Heart left ventricle (tissue), 16 donors: ENCODE measurements at regions not wholly inside any gene's neighbourhood (a gene's known extent, or its start where the extent isn't known, plus 50 kb on each side); places are given as distances from the start of the nearest gene placed in this dataset.
A peak's percentile ranks its signal among the peaks of the same experiment; 100 is the strongest.

ENCODE experiments used
- ATAC-seq, 4 donors: fragments of 200-7000 bp; cut with Tn5 transposase; one replicate each; pipeline ENCODE4 v1.9.1; 2020 to 2022; ENCODE audit warnings: moderate library complexity in 4 of 4, mild to moderate bottlenecking in 3 of 4, moderate number of reproducible peaks in 1 of 4
- DNase-seq, 5 donors: peaks; one replicate each; pipeline ENCODE4 v3.0.0-alpha.2; 2020
- H3K27ac ChIP-seq, 12 donors: fragments of 200-600 bp; sonication (generic) in 4 of 12; one replicate each; pipeline versions ENCODE4 v1.5.0 to v1.8.0; 2016 to 2022; ENCODE audit warnings: mild to moderate bottlenecking in 2 of 12
- H3K27me3 ChIP-seq, 9 donors: fragments of 200-600 bp; sonication (generic) in 2 of 9; one replicate each; pipeline versions ENCODE4 v1.5.1 to v1.8.0; 2016 to 2022; ENCODE audit warnings: mild to moderate bottlenecking in 3 of 9
- H3K36me3 ChIP-seq, 9 donors: fragments of 200-600 bp; sonication (generic) in 2 of 9; one replicate each; pipeline versions ENCODE4 v1.5.0 to v1.8.0; 2018 to 2022; ENCODE audit warnings: mild to moderate bottlenecking in 2 of 9
- H3K4me1 ChIP-seq, 12 donors: fragments of 200-600 bp; sonication (generic) in 4 of 12; one replicate each; pipeline versions ENCODE4 v1.5.0 to v1.8.0; 2016 to 2022; ENCODE audit warnings: mild to moderate bottlenecking in 3 of 12
- H3K4me3 ChIP-seq, 12 donors: fragments of 200-600 bp; sonication (generic) in 4 of 12; one replicate each; pipeline versions ENCODE4 v1.5.0 to v1.8.0; 2017 to 2022; ENCODE audit warnings: mild to moderate bottlenecking in 9 of 12, moderate library complexity in 4 of 12
- H3K9me3 ChIP-seq, 12 donors: fragments of 200-600 bp; sonication (generic) in 4 of 12; one replicate each; pipeline versions ENCODE4 v1.5.0 to v1.8.0; 2016 to 2022; ENCODE audit warnings: mild to moderate bottlenecking in 1 of 12
- POLR2A ChIP-seq, 2 donors: fragments of 450-650 bp; IDR thresholded peaks; one replicate each; pipeline ENCODE4 v1.6.1; 2017; ENCODE audit warnings: antibody characterized with exemption in 2 of 2, mild to moderate bottlenecking in 2 of 2, moderate library complexity in 2 of 2
- WGBS, 4 donors: extraction: QIAGEN DNeasy Blood & Tissue Kit in 2 of 4; methylation state at CpG; one replicate each; pipeline versions ENCODE4 v1.1.5 to v1.1.7; 2013 to 2018; 5-methylcytosine and 5-hydroxymethylcytosine counted together
- intact Hi-C, 10 donors: fragments of 100-400 bp; cut with DNase I; formaldehyde crosslinking; loops; one replicate each; pipeline versions ENCODE4 v1.11.1 to v1.14.2; 2022
- TF ChIP-seq, protein P1 (sequence below), 12 donors: fragments of 200-600 bp; sonication (generic) in 4 of 12; IDR thresholded peaks; one replicate each; pipeline versions ENCODE4 v1.5.0 to v1.8.0; 2018 to 2022; ENCODE audit warnings: antibody characterized with exemption in 12 of 12, mild to moderate bottlenecking in 5 of 12
- donor health status: ischemic (EF 13 %, LVEDD 7.1; RV severe dilation, severe dysfunction).
- donor health status: healthy with polysubstance abuse.
- donor health status: DM: no; HTN: yes; CAD: no.
- donor health status: DM: no; HTN: no; CAD: no.
- donor health status: ischemic (EF 25% LVEDD 6.9; RV normal size, moderate dysfunction).
- donor health status: ischemic (EF 25% LVEDD 5.7; RV mildly dilated, moderate dysfunction).
- donor health status: healthy.
- donor health status: DM: yes; HTN: yes; CAD: no.
- donor health status: ischemic (EF 35%, LVEDD 5.7; RV mildly dilated, moderate dysfunction).
- donor health status: nonischemic (EF 11% LVEDD 7.7; RV severe dilation, severe dysfunction).
- donor health status: DM: yes; HTN: yes; CAD: no.
- donor health status: PGD.
- donor health status: ischemic (EF 29% LVEDD 5.4; RV normal size, mild dysfunction).
- donor health status: nonischemic (EF 23%, LVEDD 6.1; RV moderate dilation, normal function).

- no peak for ATAC-seq
Observed at GRCh38 chr1:9179463-9180110, 50.7 kb upstream of the GPR157 start.

GRCh38 chr1:9180111-9180819, 51.4 kb upstream of the GPR157 start:
- Histone ChIP-seq H3K27ac (peak overlapping the region in 4 of 12 donors; percentile 16 to 85 (median 82)), H3K4me1 (peaks cover 0 to 57% (median 13%) of the 10 kb centered on the region in 12 donors), H3K4me3 (peak overlapping the region in 6 of 12 donors; percentile 66 to 86 (median 77)), H3K9me3 (no peaks in the 10 kb centered on the region), H3K36me3 (peaks cover 0 to 21% (median 0%) of the 10 kb centered on the region in 9 donors), H3K27me3 (peaks cover 0 to 20% (median 0%) of the 10 kb centered on the region in 9 donors)
- WGBS, 4 donors = 88 to 94% (median 94%) methylated on average over 8 of the region's 8 CpGs
- DNase-seq (no peak), ATAC-seq (peak in 2 of 4 donors; percentile 6 to 8)
- TF ChIP-seq POLR2A (IDR thresholded peaks at IDR 0.05) = no peak
- TF ChIP-seq, protein P1, sequence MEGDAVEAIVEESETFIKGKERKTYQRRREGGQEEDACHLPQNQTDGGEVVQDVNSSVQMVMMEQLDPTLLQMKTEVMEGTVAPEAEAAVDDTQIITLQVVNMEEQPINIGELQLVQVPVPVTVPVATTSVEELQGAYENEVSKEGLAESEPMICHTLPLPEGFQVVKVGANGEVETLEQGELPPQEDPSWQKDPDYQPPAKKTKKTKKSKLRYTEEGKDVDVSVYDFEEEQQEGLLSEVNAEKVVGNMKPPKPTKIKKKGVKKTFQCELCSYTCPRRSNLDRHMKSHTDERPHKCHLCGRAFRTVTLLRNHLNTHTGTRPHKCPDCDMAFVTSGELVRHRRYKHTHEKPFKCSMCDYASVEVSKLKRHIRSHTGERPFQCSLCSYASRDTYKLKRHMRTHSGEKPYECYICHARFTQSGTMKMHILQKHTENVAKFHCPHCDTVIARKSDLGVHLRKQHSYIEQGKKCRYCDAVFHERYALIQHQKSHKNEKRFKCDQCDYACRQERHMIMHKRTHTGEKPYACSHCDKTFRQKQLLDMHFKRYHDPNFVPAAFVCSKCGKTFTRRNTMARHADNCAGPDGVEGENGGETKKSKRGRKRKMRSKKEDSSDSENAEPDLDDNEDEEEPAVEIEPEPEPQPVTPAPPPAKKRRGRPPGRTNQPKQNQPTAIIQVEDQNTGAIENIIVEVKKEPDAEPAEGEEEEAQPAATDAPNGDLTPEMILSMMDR (IDR thresholded peaks at IDR 0.05) = no peak
- intact Hi-C loops = loop anchor here in 2 of 10 donors (2.0 to 5.0 kb wide), 4 partner anchors 17 to 63 kb away; no protein-coding TSS in a partner anchor

More at GRCh38 chr1:9179463-9180110, 50.7 kb upstream of the GPR157 start:
- intact Hi-C loops = loop anchor here in 2 of 10 donors (2.0 to 5.0 kb wide), 4 partner anchors 17 to 62 kb away; no protein-coding TSS in a partner anchor
- H3K4me3 ChIP-seq = peak overlapping the region in 1 of 12 donors; percentile 76
- H3K36me3 ChIP-seq = peaks cover 0 to 23% (median 0%) of the 10 kb centered on the region in 9 donors
- H3K9me3 ChIP-seq = no peaks in the 10 kb centered on the region
- peak overlapping the region in 2 of 12 donors; percentile 19 to 85 for H3K27ac ChIP-seq
- peaks cover 0 to 20% (median 0%) of the 10 kb centered on the region in 9 donors for H3K27me3 ChIP-seq
- H3K4me1 ChIP-seq = peaks cover 0 to 61% (median 13%) of the 10 kb centered on the region in 12 donors
- WGBS, 4 donors = 84 to 92% (median 90%) methylated on average over 11 of the region's 11 CpGs
- TF ChIP-seq POLR2A (IDR thresholded peaks at IDR 0.05) = no peak
- TF ChIP-seq, protein P1 (IDR thresholded peaks at IDR 0.05) = no peak
- peak in 1 of 5 donors; percentile 36 for DNase-seq

- ATAC-seq (peak; percentile 54 to 80 (median 70)), DNase-seq (peak; percentile 67 to 89 (median 76))
- Histone ChIP-seq H3K27me3 (peaks cover 0 to 20% (median 0%) of the 10 kb centered on the region in 9 donors), H3K36me3 (peaks cover 0 to 14% (median 0%) of the 10 kb centered on the region in 9 donors), H3K27ac (peak overlapping the region in 10 of 12 donors; percentile 15 to 85 (median 70)), H3K4me3 (peak overlapping the region; percentile 55 to 86 (median 76)), H3K9me3 (no peaks in the 10 kb centered on the region), H3K4me1 (peaks cover 0 to 57% (median 13%) of the 10 kb centered on the region in 12 donors)
- 14 to 21% (median 17%) methylated on average over 18 to 19 of the region's 19 CpGs for WGBS, 4 donors
- no peak for TF ChIP-seq POLR2A (IDR thresholded peaks at IDR 0.05)
- TF ChIP-seq, protein P1 (IDR thresholded peaks at IDR 0.05) = peak; percentile 91 to 98 (median 96)
- intact Hi-C loops = loop anchor here in 2 of 10 donors (2.0 to 5.0 kb wide), 4 partner anchors 15 to 64 kb away; no protein-coding TSS in a partner anchor
Observed at GRCh38 chr1:9181176-9181906, 52.4 kb upstream of the GPR157 start.
